Fibroblast of lung (primary cell): ENCODE measurements at regions not wholly inside any gene's neighbourhood (a gene's known extent, or its start where the extent isn't known, plus 50 kb on each side); places are given as distances from the start of the nearest gene placed in this dataset.
"Not testable (repeated sequence)": the region's sequence is repeated elsewhere in the genome, so short reads cannot be mapped to it uniquely, and the experiment has no call there.

Experiments
- DNase-seq, 2 donors: peaks; one replicate each; pipeline versions ENCODE4 v3.0.0 to v3.0.0-alpha.2; 2010; ENCODE audit warnings: low read depth in 2 of 2
- H2AFZ ChIP-seq: 2 replicates; pipeline ENCODE4 v1.5.1; 2012; ENCODE audit warnings: low read length, control low read depth, inconsistent platforms
- H3K27ac ChIP-seq: 2 replicates; pipeline ENCODE4 v1.5.1; 2011; ENCODE audit warnings: low read length, control low read depth; ENCODE audit not compliant: insufficient read depth
- H3K27me3 ChIP-seq: 2 replicates; pipeline ENCODE4 v1.5.1; 2011; ENCODE audit warnings: mild to moderate bottlenecking, low read length; ENCODE audit not compliant: control insufficient read depth, insufficient read depth
- H3K36me3 ChIP-seq: 2 replicates; pipeline ENCODE4 v1.5.1; 2011; ENCODE audit warnings: low read length; ENCODE audit not compliant: control insufficient read depth, insufficient read depth
- H3K4me1 ChIP-seq: 2 replicates; pipeline ENCODE4 v1.5.1; 2011; ENCODE audit warnings: low read length; ENCODE audit not compliant: control insufficient read depth, insufficient read depth; ENCODE audit errors: extremely low read depth
- H3K4me2 ChIP-seq: 2 replicates; pipeline ENCODE4 v1.5.1; 2011; ENCODE audit warnings: low read length, control low read depth; ENCODE audit not compliant: insufficient read depth; ENCODE audit errors: extremely low read depth
- H3K4me3 ChIP-seq, 4 experiments: fragments of 200-600 bp in 1 of 4; sonication (generic) in 1 of 4; replicated peaks in 1 of 4; 2 replicates each; pipeline ENCODE4 v1.5.1; 2011 to 2016; ENCODE audit warnings: low read length in 4 of 4, low read depth in 3 of 4, mild to moderate bottlenecking in 3 of 4, control low read depth in 2 of 4, inconsistent platforms in 1 of 4, mixed read lengths in 1 of 4; ENCODE audit not compliant: insufficient read depth in 1 of 4; ENCODE audit errors: control extremely low read depth in 1 of 4
- H3K79me2 ChIP-seq: 2 replicates; pipeline ENCODE4 v1.5.1; 2012; ENCODE audit warnings: mild to moderate bottlenecking, low read length, inconsistent platforms; ENCODE audit not compliant: control insufficient read depth, insufficient read depth
- H3K9ac ChIP-seq: 2 replicates; pipeline ENCODE4 v1.5.1; 2011; ENCODE audit warnings: mild to moderate bottlenecking, low read length, control low read depth; ENCODE audit not compliant: insufficient read depth
- H3K9me3 ChIP-seq: 2 replicates; pipeline ENCODE4 v1.5.1; 2012; ENCODE audit warnings: low read depth, low read length; ENCODE audit not compliant: control insufficient read depth, insufficient read depth
- H4K20me1 ChIP-seq: 2 replicates; pipeline ENCODE4 v1.5.1; 2011; ENCODE audit warnings: low read length; ENCODE audit not compliant: control insufficient read depth, insufficient read depth; ENCODE audit errors: extremely low read depth
- EZH2 ChIP-seq: IDR thresholded peaks from 2 replicates; pipeline ENCODE4 v1.5.1; 2012; ENCODE audit warnings: low read length, control low read depth, mild to moderate bottlenecking; ENCODE audit errors: missing control alignments
- TF ChIP-seq, protein P1 (sequence below), 2 donors: IDR thresholded peaks in 1 of 2; conservative IDR thresholded peaks in 1 of 2; 1 replicate in 1 of 2; 2 replicates in 1 of 2; pipeline ENCODE4 v1.5.1; 2011 to 2012; ENCODE audit warnings: low read length in 2 of 2, control low read depth in 1 of 2, inconsistent platforms in 1 of 2, low read depth in 1 of 2, mild to moderate bottlenecking in 1 of 2

DNA sequence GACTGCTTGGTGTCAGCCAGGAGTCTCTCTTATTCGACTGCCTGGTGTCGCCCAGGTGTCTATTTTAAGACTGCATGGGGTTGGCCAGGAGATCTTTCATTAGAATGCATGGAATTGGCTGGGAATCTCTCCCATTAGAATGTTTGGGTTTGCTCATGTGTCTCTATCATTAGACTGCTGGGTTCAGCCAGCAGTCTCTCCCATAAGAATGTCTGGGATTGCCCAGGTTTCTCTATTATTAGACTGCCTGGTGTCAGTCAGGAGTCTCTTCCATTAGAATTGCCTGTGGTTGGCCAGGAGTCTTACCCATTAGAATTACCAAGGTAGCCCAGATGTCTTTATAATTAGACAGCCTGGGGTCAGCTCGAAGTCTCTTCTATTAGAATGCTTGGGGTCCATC is 1496.0 kb downstream of the UQCRFS1 start:
- DNase-seq = no peak
- TF ChIP-seq, protein P1, sequence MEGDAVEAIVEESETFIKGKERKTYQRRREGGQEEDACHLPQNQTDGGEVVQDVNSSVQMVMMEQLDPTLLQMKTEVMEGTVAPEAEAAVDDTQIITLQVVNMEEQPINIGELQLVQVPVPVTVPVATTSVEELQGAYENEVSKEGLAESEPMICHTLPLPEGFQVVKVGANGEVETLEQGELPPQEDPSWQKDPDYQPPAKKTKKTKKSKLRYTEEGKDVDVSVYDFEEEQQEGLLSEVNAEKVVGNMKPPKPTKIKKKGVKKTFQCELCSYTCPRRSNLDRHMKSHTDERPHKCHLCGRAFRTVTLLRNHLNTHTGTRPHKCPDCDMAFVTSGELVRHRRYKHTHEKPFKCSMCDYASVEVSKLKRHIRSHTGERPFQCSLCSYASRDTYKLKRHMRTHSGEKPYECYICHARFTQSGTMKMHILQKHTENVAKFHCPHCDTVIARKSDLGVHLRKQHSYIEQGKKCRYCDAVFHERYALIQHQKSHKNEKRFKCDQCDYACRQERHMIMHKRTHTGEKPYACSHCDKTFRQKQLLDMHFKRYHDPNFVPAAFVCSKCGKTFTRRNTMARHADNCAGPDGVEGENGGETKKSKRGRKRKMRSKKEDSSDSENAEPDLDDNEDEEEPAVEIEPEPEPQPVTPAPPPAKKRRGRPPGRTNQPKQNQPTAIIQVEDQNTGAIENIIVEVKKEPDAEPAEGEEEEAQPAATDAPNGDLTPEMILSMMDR (conservative IDR thresholded peaks at IDR 0.05 in 1 of 2, IDR thresholded peaks at IDR 0.05 in 1 of 2; ENCODE audit: low read depth in 1 of 2, low read length in 2 of 2) = no peak
- TF ChIP-seq EZH2 = no peak
- Histone ChIP-seq H3K79me2 (no peaks in the 10 kb centered on the region), H3K4me1 (no peaks in the 10 kb centered on the region), H3K4me3 (no peak overlapping the region), H3K4me2 (no peak overlapping the region), H3K9me3 (no peaks in the 10 kb centered on the region), H3K36me3 (no peaks in the 10 kb centered on the region), H4K20me1 (no peaks in the 10 kb centered on the region), H3K27me3 (no peaks in the 10 kb centered on the region), H3K27ac (no peak overlapping the region), H2AFZ (no peak overlapping the region), H3K9ac (no peak overlapping the region)

DNA sequence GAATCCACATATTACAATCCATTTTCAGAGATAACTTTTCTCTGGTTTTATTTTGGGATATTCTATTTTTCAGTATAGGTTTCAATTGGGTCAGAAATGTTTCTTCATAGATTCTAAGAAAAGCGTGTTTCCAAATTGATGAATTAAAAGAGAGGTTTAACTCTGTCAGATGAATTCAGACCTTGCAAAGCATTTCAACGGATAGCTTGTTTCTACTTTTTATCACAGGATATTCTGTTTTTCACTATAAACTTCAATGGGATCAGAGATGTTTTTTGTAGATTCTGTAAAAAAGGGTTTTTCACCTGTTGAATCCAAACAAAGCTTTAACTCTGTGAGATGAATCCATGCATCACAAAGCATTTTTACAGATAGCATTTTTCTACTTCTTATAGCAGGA is 1498.1 kb downstream of the UQCRFS1 start:
- Histone ChIP-seq H3K79me2 (no peaks in the 10 kb centered on the region), H3K9me3 (no peaks in the 10 kb centered on the region), H2AFZ (no peak overlapping the region), H3K27me3 (no peaks in the 10 kb centered on the region), H3K27ac (no peak overlapping the region), H3K4me3 (no peak overlapping the region), H3K4me2 (no peak overlapping the region), H3K4me1 (no peaks in the 10 kb centered on the region), H3K36me3 (no peaks in the 10 kb centered on the region), H3K9ac (no peak overlapping the region), H4K20me1 (no peaks in the 10 kb centered on the region)
- TF ChIP-seq, protein P1 (conservative IDR thresholded peaks at IDR 0.05 in 1 of 2, IDR thresholded peaks at IDR 0.05 in 1 of 2; ENCODE audit: low read depth in 1 of 2, low read length in 2 of 2) = no peak
- TF ChIP-seq EZH2 = no peak
- no peak for DNase-seq

DNA sequence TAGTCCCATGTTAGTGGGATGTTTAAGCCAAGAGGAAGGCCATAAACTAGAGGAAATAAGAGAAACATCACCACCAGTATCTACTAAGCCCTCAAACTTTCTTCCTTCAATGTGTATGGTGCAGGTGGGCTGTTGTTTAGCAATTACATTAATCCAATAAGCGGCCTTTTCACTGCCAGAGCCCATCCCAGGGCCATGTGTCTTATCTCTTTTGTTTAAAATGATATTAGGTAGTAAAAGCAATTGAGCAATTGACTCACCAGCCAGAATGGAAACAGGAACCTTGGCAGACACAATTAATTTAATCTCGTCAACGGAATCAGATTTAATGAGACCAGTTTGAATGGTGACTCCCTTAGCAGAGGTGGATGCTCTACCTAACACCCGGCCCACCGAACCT is 1503.5 kb downstream of the UQCRFS1 start:
- Histone ChIP-seq H3K4me1 (no peaks in the 10 kb centered on the region), H3K4me2 (no peak overlapping the region), H3K36me3 (no peaks in the 10 kb centered on the region), H3K4me3 (no peak overlapping the region), H3K9me3 (no peaks in the 10 kb centered on the region), H3K27me3 (no peaks in the 10 kb centered on the region), H3K27ac (no peak overlapping the region), H2AFZ (no peak overlapping the region), H4K20me1 (no peaks in the 10 kb centered on the region), H3K9ac (no peak overlapping the region), H3K79me2 (no peaks in the 10 kb centered on the region)
- TF ChIP-seq, protein P1 (conservative IDR thresholded peaks at IDR 0.05 in 1 of 2, IDR thresholded peaks at IDR 0.05 in 1 of 2; ENCODE audit: low read depth in 1 of 2, low read length in 2 of 2) = no peak
- TF ChIP-seq EZH2 = no peak
- DNase-seq = no peak

DNA sequence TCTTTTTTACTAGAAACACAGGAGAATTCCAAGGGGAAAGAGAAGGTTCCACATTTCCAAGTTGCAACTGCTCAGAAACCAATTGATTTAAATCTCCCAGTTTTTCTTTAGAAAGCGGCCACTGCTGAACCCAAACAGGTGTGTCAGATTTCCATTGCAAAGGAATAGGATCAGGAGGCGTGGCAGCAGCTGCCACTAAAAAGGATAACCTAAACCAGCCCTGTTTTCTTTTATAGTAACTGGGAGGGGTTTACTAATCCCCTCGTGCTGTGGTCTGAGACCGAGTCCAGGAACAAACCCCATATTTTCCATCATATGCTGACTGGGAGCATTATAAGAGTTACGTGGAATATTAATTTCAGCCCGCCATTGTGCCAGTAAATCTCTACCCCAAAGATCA is 1504.0 kb downstream of the UQCRFS1 start:
- H3K4me2 ChIP-seq, H3K9me3 ChIP-seq, H3K4me1 ChIP-seq, H3K36me3 ChIP-seq, H3K79me2 ChIP-seq, H3K9ac ChIP-seq, H2AFZ ChIP-seq, H3K27ac ChIP-seq, DNase-seq, H3K27me3 ChIP-seq, H4K20me1 ChIP-seq, H3K4me3 ChIP-seq: not testable (repeated sequence)

DNA sequence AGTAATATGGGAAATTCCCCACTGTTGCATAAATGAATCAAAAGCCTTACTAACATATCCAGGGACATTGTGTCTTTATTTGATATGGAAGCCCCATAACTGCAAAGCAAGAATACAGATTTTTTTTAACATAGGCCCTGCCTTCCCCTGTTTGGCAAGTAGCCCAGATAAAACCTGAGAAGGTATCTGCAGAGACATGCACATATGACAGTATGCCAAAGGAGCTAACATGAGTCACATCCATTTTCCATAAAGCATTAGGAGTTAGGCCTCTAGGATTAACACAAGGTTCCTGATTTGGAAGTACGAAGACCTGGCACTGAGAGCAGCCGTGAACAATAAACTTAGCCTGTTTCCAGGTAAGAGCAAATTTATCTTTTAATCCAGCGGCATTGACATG is 1505.9 kb downstream of the UQCRFS1 start:
- H3K27ac ChIP-seq, H3K4me1 ChIP-seq, H3K36me3 ChIP-seq, H3K4me3 ChIP-seq, H2AFZ ChIP-seq, H3K4me2 ChIP-seq, H3K9me3 ChIP-seq, H3K9ac ChIP-seq, H4K20me1 ChIP-seq, DNase-seq, H3K79me2 ChIP-seq, H3K27me3 ChIP-seq: not testable (repeated sequence)
